Lower leg skin (tissue), 4 donors: ENCODE measurements at regions not wholly inside any gene's neighbourhood (a gene's known extent, or its start where the extent isn't known, plus 50 kb on each side); places are given as distances from the start of the nearest gene placed in this dataset.

Experiments
- DNase-seq, 2 donors: peaks; one replicate each; pipeline ENCODE4 v3.0.0-alpha.2; 2019; ENCODE audit warnings: low spot score in 2 of 2
- H3K4me3 ChIP-seq: fragments of 200-600 bp; sonication (generic); 2 replicates; pipeline ENCODE4 v1.5.1; 2017; ENCODE audit warnings: mild to moderate bottlenecking, low read depth; ENCODE audit not compliant: poor library complexity, severe bottlenecking
- POLR2A ChIP-seq, 2 donors: fragments of 450-650 bp; IDR thresholded peaks; one replicate each; pipeline ENCODE4 v1.6.1; 2016 to 2017; ENCODE audit warnings: antibody characterized with exemption in 2 of 2, mild to moderate bottlenecking in 1 of 2, moderate library complexity in 1 of 2
- WGBS, 2 donors: methylation state at CpG; one replicate each; pipeline ENCODE4 v1.1.5; 2018; 5-methylcytosine and 5-hydroxymethylcytosine counted together
- intact Hi-C: fragments of 100-400 bp; cut with DNase I; formaldehyde crosslinking; loops from one replicate; pipeline ENCODE4 v1.15.0; 2023; ENCODE audit warnings: low total_unique reads
- TF ChIP-seq, protein P1 (sequence below), 3 donors: fragments of 450-650 bp; IDR thresholded peaks; one replicate each; pipeline ENCODE4 v1.5.1; 2016; ENCODE audit warnings: antibody characterized with exemption in 3 of 3, mild to moderate bottlenecking in 3 of 3, moderate library complexity in 2 of 3

DNA sequence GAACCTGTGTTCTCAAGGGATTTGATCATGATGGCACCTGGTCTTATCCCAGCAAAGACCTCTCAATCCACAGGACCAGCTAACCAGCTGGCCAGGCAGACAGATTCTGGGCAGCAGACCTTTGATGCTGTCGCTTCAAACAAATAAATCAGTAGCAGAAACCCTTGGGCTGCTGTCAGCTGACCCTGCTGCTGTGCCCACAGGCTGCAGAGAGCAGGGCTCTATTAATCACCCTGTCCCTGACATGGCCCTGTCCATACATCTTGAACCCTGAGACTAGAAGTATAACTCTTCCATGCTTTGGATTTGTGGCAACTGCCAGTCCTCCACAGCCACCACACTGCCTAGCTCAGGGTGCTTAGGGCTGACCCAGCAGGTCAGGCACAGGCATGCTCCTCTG, 244.1 kb upstream of the PODXL start:
- DNase-seq, result no peak
- H3K4me3 ChIP-seq, result no peak overlapping the region
- 31 to 42% methylated on average over 1 of the region's 1 CpG for WGBS, 2 donors
- TF ChIP-seq, protein P1, sequence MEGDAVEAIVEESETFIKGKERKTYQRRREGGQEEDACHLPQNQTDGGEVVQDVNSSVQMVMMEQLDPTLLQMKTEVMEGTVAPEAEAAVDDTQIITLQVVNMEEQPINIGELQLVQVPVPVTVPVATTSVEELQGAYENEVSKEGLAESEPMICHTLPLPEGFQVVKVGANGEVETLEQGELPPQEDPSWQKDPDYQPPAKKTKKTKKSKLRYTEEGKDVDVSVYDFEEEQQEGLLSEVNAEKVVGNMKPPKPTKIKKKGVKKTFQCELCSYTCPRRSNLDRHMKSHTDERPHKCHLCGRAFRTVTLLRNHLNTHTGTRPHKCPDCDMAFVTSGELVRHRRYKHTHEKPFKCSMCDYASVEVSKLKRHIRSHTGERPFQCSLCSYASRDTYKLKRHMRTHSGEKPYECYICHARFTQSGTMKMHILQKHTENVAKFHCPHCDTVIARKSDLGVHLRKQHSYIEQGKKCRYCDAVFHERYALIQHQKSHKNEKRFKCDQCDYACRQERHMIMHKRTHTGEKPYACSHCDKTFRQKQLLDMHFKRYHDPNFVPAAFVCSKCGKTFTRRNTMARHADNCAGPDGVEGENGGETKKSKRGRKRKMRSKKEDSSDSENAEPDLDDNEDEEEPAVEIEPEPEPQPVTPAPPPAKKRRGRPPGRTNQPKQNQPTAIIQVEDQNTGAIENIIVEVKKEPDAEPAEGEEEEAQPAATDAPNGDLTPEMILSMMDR (IDR thresholded peaks at IDR 0.05), result no peak
- no peak for TF ChIP-seq POLR2A (IDR thresholded peaks at IDR 0.05)
- intact Hi-C loops, result no loop called here

- TF ChIP-seq POLR2A (IDR thresholded peaks at IDR 0.05), result no peak
- TF ChIP-seq, protein P1 (IDR thresholded peaks at IDR 0.05), result no peak
- intact Hi-C loops, result no loop called here
- 70 to 74% methylated on average over 6 of the region's 6 CpGs for WGBS, 2 donors
- H3K4me3 ChIP-seq, result no peak overlapping the region
- DNase-seq, result no peak
Observed at GRCh38 chr7:131800008-131800407, 243.6 kb upstream of the PODXL start.

GRCh38 chr7:131797841-131798240, 241.4 kb upstream of the PODXL start:
- 66 to 87% methylated on average over 4 of the region's 4 CpGs for WGBS, 2 donors
- TF ChIP-seq, protein P1 (IDR thresholded peaks at IDR 0.05), result no peak
- TF ChIP-seq POLR2A (IDR thresholded peaks at IDR 0.05), result no peak

GRCh38 chr7:131795400-131795799, 239.0 kb upstream of the PODXL start:
- TF ChIP-seq, protein P1 (IDR thresholded peaks at IDR 0.05), result no peak
- no peak for TF ChIP-seq POLR2A (IDR thresholded peaks at IDR 0.05)
- intact Hi-C loops, result no loop called here
- DNase-seq, result no peak
- WGBS, 2 donors, result 90 to 91% methylated on average over 10 of the region's 10 CpGs
- H3K4me3 ChIP-seq, result no peak overlapping the region

More at GRCh38 chr7:131797841-131798240, 241.4 kb upstream of the PODXL start:
- DNase-seq, result no peak
- H3K4me3 ChIP-seq, result no peak overlapping the region
- intact Hi-C loops, result no loop called here

DNA sequence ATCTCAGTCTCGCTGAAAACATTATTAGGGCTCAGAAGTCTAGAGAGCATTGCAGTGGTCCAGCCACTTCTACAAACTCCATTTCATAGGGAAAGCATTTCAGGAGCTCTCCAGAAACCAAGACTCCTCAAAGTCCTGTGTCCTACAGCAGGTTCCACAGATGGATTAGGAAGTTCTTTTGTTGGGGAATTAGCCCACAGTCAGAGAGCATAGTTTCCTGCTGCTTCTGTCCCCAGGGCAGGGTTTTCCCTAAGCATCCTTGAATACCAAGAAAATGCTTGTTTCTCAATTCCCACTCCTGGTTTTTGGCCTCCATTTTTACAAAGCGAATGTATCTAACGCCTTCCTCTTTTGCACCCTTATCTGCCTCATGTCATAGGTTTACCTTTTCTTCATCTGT, 235.9 kb upstream of the PODXL start:
- no peak for DNase-seq
- intact Hi-C loops, result no loop called here
- no peak overlapping the region for H3K4me3 ChIP-seq
- WGBS, 2 donors, result 89 to 92% methylated on average over 3 of the region's 3 CpGs
- TF ChIP-seq, protein P1 (IDR thresholded peaks at IDR 0.05), result no peak
- TF ChIP-seq POLR2A (IDR thresholded peaks at IDR 0.05), result no peak

DNA sequence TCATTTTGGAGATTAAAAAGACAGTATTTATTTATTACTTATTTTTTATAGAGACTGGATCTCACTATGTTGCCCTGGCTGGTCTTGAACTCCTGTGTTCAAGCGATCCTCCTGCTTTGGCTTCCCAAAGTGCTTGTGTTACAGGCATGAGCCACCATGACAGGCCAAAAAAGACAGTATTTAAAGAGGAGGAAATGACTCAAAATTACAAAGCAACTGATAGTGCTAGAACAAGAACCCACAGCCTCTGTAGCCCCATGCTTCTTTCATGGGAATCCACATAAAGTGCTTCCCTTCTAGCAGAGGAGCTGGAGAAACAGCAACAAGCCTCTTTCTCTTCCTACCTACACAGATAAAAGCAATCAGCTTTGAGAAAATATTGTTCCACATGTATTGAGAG, 230.7 kb upstream of the PODXL start:
- no peak overlapping the region for H3K4me3 ChIP-seq
- WGBS, 2 donors, result 88 to 94% methylated on average over 1 of the region's 1 CpG
- TF ChIP-seq POLR2A (IDR thresholded peaks at IDR 0.05), result no peak
- TF ChIP-seq, protein P1 (IDR thresholded peaks at IDR 0.05), result no peak
- intact Hi-C loops, result no loop called here
- no peak for DNase-seq
